ENCODE measurements at regions not wholly inside any gene's neighbourhood (a gene's known extent, or its start where the extent isn't known, plus 50 kb on each side); places are given as distances from the start of the nearest gene placed in this dataset.

DNA sequence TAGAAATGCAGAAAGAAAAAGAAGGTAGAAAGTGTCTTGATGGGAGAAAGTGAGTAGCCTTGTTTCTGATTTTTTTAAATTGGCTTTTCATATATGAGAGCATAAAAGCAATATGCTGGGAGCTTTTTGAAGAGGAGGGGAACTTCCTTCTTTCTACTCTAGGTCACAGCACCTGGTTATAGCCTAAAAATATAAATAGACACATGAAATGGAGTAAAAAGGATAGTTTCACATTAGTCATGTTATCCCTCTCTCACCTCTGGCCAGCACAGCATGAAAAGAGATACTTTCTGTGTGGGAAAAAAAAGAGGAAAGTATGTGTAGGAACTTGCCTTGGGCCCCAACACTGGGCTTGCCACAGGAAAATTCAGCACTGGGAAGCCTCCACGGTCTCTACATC, 292.2 kb upstream of the ZWINT start:
- Histone ChIP-seq H3K4me1 (no peaks in the 10 kb centered on the region), H3K27ac (no peak overlapping the region), H3K36me3 (no peaks in the 10 kb centered on the region), H3K27me3 (no peaks in the 10 kb centered on the region), H3K4me3 (no peak overlapping the region), H3K9me3 (replicated peaks) (no peaks in the 10 kb centered on the region)
- DNase-seq: no peak

DNA sequence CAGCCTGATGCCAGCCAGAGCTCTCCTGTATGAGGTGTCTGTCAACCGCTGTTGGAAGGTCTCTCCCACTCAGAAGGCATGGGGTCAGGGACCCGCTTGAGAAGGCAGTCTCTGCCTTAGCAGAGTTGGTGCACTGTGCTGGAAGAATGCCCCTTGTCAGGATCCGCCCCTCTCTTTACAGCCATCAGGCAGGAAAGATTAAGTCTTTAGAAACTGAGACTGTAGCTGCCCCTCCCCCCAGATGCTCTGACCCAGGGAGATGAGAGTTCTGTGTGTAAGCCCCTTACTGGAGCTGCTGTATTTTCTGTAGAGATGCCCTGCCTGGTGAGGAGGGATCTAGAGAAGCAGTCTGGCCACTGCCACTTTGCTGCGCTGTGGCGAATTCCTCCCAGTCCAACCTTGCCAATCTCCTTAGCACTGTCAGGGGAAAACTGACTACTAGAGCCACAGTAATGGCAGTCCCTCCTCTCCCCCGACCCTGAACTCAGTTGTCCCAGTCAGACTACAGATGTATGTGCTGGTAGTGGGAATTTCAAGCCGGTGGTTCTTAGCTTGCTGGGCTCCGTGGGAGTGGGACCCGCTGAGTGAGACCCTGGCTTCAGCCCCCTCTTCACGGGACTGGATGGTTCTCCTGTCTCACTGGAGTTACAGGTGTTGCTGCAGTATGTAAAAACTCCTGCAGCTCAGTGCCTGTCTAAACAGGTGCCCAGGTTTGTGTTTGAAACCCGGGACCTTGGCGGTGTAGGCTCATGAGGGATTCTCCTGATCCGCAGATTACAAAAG, 285.5 kb upstream of the ZWINT start:
- Histone ChIP-seq H3K27ac (no peak overlapping the region), H3K4me1 (no peaks in the 10 kb centered on the region), H3K4me3 (no peak overlapping the region), H3K27me3 (no peaks in the 10 kb centered on the region), H3K9me3 (replicated peaks) (no peaks in the 10 kb centered on the region), H3K36me3 (no peaks in the 10 kb centered on the region)
- DNase-seq: no peak

DNA sequence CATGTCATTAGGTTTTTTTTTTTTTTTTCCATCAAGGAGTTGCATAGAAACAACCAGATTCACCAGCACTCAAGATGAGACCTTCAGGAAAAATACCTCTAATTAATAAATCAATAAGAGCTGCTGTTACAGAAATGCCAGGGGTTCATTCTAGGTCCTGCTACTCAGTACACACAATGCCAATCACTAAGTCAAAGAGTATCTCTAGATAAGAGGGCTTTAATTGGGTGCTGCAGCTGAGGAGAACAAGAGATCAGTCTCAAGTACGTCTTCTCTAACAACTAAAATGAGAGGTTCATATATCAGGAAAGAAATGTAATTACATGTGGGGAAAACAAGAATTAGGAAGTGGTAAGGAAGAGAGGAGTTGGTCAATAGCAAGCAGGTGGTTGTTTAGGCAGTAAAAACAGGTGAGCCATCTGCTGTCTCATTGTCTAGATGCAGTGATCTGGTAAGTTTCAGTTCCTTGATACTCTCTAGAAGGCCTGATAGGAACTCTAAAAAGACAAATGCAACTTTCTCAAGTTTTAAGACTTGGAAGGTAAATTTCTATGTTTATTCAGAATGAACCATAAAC, 272.9 kb upstream of the ZWINT start:
- no peaks in the 10 kb centered on the region for H3K27me3 ChIP-seq
- H3K27ac ChIP-seq: no peak overlapping the region
- no peak overlapping the region for H3K4me3 ChIP-seq
- DNase-seq: no peak
- H3K9me3 ChIP-seq (replicated peaks): no peaks in the 10 kb centered on the region
- no peaks in the 10 kb centered on the region for H3K36me3 ChIP-seq
- H3K4me1 ChIP-seq: no peaks in the 10 kb centered on the region

DNA sequence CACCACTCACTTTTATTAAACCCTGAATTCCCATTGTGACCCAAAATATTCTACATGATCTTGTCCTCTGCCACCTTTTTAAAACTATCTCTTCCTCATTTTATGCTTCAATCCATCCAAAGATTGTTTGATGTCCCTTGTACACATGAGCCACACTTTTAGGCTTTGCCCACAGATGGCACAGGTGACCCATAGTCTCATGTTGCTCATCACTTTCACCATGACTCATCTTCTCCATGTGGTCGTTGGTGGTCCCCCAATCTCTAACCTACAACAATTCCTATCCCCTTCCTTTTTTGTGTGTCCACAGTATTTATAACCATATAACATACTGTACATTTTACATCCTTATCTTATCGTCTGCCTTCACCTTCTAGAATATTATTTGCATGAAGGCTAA, 271.5 kb upstream of the ZWINT start:
- Histone ChIP-seq H3K27me3 (no peaks in the 10 kb centered on the region), H3K36me3 (no peaks in the 10 kb centered on the region), H3K9me3 (replicated peaks) (no peaks in the 10 kb centered on the region), H3K4me1 (no peaks in the 10 kb centered on the region), H3K4me3 (no peak overlapping the region), H3K27ac (no peak overlapping the region)
- no peak for DNase-seq

DNA sequence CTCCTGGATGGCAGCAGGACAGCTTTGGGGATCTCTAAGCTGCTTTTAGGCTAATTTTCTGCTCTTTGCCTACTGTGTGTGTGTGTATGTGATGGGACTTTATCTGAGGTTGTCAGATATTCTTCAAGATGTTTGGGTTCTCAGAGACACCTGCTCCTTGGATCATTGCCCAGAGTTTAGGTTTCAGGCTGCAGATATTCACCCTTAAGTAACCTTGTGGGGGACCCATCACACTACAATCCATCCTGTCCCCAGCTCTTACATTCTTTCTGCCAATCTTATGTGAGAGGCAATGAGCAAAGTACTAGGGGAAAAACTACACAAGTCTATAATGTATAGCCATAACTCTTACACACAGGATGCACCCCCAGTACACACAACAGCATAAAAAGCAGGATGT, 263.0 kb upstream of the ZWINT start:
- no peaks in the 10 kb centered on the region for H3K4me1 ChIP-seq
- no peaks in the 10 kb centered on the region for H3K27me3 ChIP-seq
- no peak overlapping the region for H3K4me3 ChIP-seq
- no peaks in the 10 kb centered on the region for H3K9me3 ChIP-seq (replicated peaks)
- no peak for DNase-seq
- H3K27ac ChIP-seq: no peak overlapping the region
- H3K36me3 ChIP-seq: no peaks in the 10 kb centered on the region

DNA sequence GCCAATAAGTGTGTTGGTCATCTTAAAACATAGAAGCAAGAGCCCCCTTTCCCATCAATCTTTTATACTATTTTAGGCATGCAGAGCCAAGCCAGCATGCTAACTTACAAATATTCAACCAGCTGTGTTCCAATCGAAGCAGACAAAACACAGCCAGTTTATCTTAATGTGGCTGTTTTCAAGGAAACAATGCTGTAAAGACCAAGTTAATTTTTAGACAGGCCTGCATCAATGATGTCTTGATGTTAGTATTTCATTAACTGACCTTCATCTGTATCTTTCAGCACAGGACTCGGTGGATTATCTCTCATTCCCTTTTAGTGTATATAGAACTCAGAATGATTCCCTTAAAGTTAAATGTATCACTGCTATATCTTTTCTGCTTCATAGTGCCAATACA, 262.0 kb upstream of the ZWINT start:
- Histone ChIP-seq H3K9me3 (replicated peaks) (no peaks in the 10 kb centered on the region), H3K4me3 (no peak overlapping the region), H3K27ac (no peak overlapping the region), H3K27me3 (no peaks in the 10 kb centered on the region), H3K36me3 (no peaks in the 10 kb centered on the region), H3K4me1 (no peaks in the 10 kb centered on the region)
- DNase-seq: no peak

DNA sequence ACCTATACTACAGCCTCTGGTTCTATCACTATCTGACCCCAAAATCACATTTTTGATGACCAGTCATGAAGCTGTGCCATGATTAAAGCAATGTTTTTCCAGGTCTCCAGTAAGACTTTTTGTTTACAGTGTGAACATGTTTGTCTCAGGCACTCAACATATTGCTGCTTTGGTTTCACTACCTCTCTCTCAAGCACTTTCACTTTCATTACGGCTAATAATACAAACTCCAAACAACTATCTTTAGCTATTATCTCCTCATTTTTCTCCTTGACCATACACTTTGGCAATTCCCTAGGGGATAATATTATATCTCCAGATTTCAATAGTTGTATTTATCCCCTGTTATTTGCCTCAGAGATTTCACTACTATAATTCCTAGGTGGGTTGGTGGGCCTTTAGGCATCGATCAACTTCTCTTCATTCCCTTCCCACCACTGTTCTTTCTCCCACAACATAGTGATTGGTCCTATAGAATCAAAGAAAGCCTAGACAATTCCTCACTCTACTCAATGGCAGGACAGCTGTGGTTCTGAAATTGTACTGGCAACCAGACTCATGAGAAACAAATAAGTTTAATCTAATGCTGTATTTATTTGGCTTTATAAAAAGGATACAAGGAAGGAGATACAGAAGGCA, 261.4 kb upstream of the ZWINT start:
- Histone ChIP-seq H3K36me3 (no peaks in the 10 kb centered on the region), H3K4me3 (no peak overlapping the region), H3K4me1 (no peaks in the 10 kb centered on the region), H3K9me3 (replicated peaks) (no peaks in the 10 kb centered on the region), H3K27me3 (no peaks in the 10 kb centered on the region), H3K27ac (no peak overlapping the region)
- DNase-seq: no peak

DNA sequence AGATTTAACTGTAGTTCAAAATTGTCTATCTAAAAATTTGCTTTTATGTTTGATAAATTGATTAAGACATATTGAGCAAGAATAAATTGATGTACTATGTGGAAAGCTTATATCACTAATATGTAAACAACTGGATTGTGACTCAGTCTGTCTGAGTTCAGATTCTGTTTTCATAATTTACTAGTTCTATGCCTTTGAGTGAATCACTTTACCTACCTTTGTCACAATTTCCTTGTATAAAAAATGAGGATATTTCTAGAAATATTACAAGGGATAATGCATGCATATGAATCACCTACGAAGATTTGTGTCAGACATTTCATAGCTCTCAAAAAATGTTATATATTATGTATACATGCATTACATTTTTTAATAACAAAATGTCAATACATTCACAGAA, 245.1 kb upstream of the ZWINT start:
- Histone ChIP-seq H3K9me3 (replicated peaks) (no peaks in the 10 kb centered on the region), H3K36me3 (no peaks in the 10 kb centered on the region), H3K27ac (no peak overlapping the region), H3K4me3 (no peak overlapping the region), H3K4me1 (no peaks in the 10 kb centered on the region), H3K27me3 (no peaks in the 10 kb centered on the region)
- DNase-seq: no peak

DNA sequence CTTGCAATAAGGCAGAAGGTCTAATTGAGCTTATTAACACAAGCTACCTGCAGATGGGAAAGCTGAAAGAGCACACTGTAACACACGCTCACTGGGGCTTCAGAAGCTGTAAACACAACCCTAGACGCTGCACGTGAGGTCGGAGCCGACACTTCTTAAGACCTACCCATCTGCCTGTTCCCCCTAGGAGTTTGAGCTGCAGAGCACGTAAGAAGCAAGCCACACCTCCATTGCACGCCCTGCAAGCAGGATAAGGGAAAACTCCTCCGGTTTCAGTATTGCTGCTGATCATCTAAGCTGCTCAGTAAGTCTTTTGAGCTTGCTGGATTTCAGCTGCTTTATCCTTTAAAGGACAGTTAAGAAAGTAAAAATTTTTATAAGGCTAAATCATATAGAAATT, 244.0 kb upstream of the ZWINT start:
- Histone ChIP-seq H3K27me3 (no peaks in the 10 kb centered on the region), H3K4me3 (no peak overlapping the region), H3K36me3 (no peaks in the 10 kb centered on the region), H3K4me1 (no peaks in the 10 kb centered on the region), H3K9me3 (replicated peaks) (no peaks in the 10 kb centered on the region), H3K27ac (no peak overlapping the region)
- DNase-seq: no peak

DNA sequence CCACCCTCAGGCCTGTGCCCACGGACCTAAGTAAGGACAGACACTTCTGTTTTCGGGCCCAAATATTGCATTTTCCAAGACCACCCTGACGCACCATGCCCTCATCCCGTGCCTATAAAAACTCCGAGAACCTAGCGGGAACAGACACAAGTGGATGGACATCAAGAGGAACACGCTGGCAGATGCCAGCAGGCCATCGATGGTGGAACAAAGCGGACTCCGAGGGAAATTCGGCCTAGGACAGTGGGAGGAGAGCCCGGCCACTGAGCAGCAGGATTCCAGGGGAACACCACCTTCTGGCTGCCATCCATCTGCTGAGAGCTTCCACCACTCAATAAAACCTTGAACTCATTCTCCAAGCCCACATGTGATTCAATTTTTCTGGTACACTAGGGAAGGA, 243.6 kb upstream of the ZWINT start:
- no peaks in the 10 kb centered on the region for H3K4me1 ChIP-seq
- no peaks in the 10 kb centered on the region for H3K9me3 ChIP-seq (replicated peaks)
- H3K27ac ChIP-seq: no peak overlapping the region
- no peak for DNase-seq
- no peak overlapping the region for H3K4me3 ChIP-seq
- no peaks in the 10 kb centered on the region for H3K27me3 ChIP-seq
- H3K36me3 ChIP-seq: no peaks in the 10 kb centered on the region

DNA sequence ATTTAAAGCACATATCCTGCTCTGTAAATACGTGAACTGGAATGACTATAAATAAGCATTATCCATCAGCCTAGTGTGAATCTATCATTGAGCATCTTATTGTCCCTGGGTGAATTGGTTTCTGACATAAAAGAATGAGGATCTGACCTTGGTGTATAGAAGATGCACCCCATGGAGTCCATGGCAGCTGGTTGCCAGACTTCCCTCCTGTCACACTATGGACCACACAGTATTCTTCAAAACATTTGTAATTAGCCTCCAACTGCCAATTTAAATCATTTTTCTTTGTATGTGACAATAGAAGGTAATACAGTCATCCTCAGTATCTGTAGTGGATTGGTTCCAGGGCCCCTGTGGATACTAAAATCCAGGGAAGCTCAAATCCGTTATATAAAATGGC, 238.1 kb upstream of the ZWINT start:
- Histone ChIP-seq H3K27me3 (no peaks in the 10 kb centered on the region), H3K4me1 (no peaks in the 10 kb centered on the region), H3K9me3 (replicated peaks) (no peaks in the 10 kb centered on the region), H3K36me3 (no peaks in the 10 kb centered on the region), H3K4me3 (no peak overlapping the region), H3K27ac (no peak overlapping the region)
- no peak for DNase-seq

DNA sequence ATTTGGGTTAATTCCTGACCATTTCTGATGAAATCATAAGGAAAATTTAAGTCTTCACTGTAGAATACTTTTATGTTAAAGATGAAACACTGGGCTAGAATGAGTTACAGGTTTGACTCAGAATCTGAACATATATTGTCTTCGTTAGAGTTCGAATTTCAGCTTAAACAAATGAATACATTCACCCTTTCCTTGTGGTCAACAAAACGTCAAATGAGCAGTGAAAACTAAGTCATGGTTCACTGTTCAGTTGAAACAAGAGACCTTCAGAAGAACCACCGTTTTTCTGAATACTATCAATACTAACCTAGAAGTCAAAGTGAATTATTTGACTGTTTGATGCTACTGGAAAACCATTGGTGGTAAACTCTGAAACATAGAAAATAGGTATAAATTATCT, 235.2 kb upstream of the ZWINT start:
- no peak for DNase-seq
- Histone ChIP-seq H3K4me1 (no peaks in the 10 kb centered on the region), H3K4me3 (no peak overlapping the region), H3K9me3 (replicated peaks) (no peaks in the 10 kb centered on the region), H3K27ac (no peak overlapping the region), H3K27me3 (no peaks in the 10 kb centered on the region), H3K36me3 (no peaks in the 10 kb centered on the region)

DNA sequence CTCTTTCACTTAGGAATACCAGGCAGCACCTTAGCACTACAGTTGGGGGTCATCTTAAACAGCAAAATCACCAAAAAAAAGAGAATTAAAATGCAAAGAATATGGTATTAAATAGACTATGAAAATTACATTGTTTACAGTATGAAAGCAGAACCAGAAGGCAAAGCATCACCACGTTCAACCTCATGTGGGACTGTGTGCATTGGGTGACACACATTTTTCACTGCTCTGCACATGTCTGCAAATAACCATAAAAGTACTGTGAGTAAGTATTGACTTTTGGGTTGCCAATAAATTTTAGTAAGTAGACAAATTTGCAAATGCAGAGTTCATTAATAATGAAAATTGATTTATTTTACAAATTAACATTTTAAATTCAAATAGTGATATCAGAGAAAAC, 232.1 kb upstream of the ZWINT start:
- Histone ChIP-seq H3K36me3 (no peaks in the 10 kb centered on the region), H3K4me3 (no peak overlapping the region), H3K27me3 (no peaks in the 10 kb centered on the region), H3K27ac (no peak overlapping the region), H3K4me1 (no peaks in the 10 kb centered on the region), H3K9me3 (replicated peaks) (no peaks in the 10 kb centered on the region)
- DNase-seq: no peak

DNA sequence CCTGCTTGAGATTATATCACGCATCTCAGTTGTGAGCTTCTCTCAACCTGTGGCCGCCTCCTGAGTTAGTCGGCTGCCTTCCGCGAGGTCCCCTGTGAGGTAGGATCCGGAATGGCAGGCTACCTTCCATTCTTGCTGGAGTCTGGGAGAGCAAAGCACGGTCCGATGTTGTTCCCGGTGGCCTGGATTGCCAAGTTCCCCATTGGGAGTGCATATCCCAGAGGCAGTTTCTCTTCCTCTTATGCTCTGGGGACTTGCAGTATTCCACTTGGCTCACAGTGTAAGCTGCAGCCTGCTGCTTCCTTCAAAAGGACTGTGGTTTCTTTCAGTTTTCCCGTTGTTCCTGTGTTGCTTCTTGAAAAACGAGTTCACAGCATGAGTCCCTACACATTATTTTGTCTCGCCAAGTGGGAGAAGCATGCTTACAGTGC, 225.4 kb upstream of the ZWINT start:
- H3K4me1 ChIP-seq: no peaks in the 10 kb centered on the region
- H3K36me3 ChIP-seq: no peaks in the 10 kb centered on the region

DNA sequence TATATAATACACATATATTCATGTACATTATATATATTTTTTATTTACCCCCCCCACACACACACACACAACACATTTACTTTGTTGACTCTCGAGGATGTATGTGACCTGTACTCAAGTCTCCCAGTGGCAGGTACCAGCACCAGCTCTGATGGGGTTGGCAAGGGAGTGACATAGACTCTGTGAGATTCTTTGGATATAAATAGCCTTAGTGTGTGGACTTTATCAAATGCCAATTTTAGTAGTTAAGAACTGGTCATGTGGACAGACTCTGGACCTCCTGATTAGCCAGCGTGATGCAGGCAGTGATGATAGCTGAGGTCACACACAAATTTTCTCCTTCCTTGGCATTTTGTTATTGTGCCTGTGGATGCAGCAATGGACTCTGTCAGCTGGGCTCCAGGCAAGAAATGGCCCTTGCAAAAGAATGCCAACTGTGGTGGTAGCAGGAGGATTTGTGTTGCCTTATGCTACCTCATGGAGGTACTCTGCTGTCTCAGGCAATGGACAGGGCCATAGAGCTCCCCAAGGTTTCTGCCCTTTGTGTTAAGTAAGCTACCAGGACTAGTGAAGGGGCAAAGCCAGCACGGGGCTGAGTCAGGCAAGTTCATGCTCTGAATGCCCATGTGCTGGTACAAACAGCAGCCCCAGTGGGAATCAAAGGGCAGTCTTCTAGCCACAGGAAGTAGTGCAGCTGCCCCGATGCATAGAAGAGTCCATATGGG, 224.6 kb upstream of the ZWINT start:
- Histone ChIP-seq H3K27me3 (no peaks in the 10 kb centered on the region), H3K9me3 (replicated peaks) (no peaks in the 10 kb centered on the region), H3K27ac (no peak overlapping the region), H3K36me3 (no peaks in the 10 kb centered on the region), H3K4me1 (no peaks in the 10 kb centered on the region), H3K4me3 (no peak overlapping the region)
- DNase-seq: peak; percentile 2 to 13

More for the DNA sequence above, 225.4 kb upstream of the ZWINT start:
- Histone ChIP-seq H3K27me3 (no peaks in the 10 kb centered on the region), H3K9me3 (replicated peaks) (no peaks in the 10 kb centered on the region), H3K27ac (no peak overlapping the region), H3K4me3 (no peak overlapping the region)
- DNase-seq: no peak
